ENCODE measurements at regions not wholly inside any gene's neighbourhood (a gene's known extent, or its start where the extent isn't known, plus 50 kb on each side); places are given as distances from the start of the nearest gene placed in this dataset.

DNA sequence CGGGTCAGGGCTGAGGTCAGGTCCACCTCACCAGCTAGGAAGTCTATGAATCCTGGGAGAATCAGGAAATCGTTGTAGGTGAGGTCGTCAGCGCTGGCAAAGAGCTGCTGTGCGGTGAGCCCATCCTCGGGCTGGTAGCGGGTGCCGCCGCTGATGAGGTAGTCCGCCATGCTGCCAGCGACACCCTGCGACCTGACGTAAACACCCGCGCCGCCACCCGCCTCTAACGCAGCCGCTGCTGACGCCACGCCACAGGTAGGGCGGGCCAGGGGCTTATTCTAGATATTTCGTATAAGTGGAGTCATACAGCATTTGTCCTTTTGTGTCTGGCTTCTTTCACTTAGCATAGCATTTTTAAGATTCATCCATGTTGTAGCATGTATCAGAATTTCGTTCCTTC, 220.2 kb upstream of the ATP6AP2 start:
- no peaks in the 10 kb centered on the region for H3K27me3 ChIP-seq (ENCODE audit: control insufficient read depth, insufficient read depth, low read length, poor library complexity, severe bottlenecking)

DNA sequence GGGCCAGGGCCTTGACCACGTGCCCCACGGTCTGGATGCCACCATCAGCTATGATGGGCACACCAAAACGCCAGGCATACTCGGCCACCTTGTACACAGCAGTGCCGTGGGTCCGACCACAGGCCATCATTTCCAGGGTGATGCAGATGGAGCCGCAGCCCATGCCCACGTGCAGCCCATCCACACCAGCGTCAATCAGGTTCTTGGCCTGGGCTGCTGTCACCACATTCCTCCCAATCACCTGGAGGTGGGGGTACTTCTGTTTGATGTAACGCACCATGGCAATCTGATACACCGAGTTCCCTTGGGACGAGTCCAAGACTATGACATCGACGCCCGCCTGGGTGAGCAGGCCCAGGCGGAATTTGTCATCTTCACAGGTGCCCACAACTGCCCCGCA, 221.2 kb upstream of the ATP6AP2 start:
- WGBS, 2 experiments (ENCODE audit: insufficient coverage in 1 of 2, insufficient read length in 1 of 2): 87 to 100% methylated on average over 6 to 15 of the region's 17 CpGs

More for the DNA sequence above, 220.2 kb upstream of the ATP6AP2 start:
- Mint-ChIP-seq H3K27ac (no peak overlapping the region), H3K9me3 (peaks cover 60% of the 10 kb centered on the region), H3K4me3 (no peak overlapping the region), H3K36me3 (ENCODE audit: low read depth) (no peaks in the 10 kb centered on the region), H3K4me1 (peaks cover 4% of the 10 kb centered on the region), H3K27me3 (ENCODE audit: insufficient read depth) (no peaks in the 10 kb centered on the region)
- TF ChIP-seq, protein P1, sequence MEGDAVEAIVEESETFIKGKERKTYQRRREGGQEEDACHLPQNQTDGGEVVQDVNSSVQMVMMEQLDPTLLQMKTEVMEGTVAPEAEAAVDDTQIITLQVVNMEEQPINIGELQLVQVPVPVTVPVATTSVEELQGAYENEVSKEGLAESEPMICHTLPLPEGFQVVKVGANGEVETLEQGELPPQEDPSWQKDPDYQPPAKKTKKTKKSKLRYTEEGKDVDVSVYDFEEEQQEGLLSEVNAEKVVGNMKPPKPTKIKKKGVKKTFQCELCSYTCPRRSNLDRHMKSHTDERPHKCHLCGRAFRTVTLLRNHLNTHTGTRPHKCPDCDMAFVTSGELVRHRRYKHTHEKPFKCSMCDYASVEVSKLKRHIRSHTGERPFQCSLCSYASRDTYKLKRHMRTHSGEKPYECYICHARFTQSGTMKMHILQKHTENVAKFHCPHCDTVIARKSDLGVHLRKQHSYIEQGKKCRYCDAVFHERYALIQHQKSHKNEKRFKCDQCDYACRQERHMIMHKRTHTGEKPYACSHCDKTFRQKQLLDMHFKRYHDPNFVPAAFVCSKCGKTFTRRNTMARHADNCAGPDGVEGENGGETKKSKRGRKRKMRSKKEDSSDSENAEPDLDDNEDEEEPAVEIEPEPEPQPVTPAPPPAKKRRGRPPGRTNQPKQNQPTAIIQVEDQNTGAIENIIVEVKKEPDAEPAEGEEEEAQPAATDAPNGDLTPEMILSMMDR (conservative IDR thresholded peaks at IDR 0.05): no peak
- Histone ChIP-seq H3K9ac (ENCODE audit: extremely low read depth, low read length, poor library complexity, severe bottlenecking) (no peak overlapping the region), H3K4me3 (ENCODE audit: low read length) (no peak overlapping the region), H3K36me3 (ENCODE audit: control insufficient read depth, insufficient read depth, low read length) (no peaks in the 10 kb centered on the region), H3K9me3 (ENCODE audit: control insufficient read depth, low read length) (no peaks in the 10 kb centered on the region), H3K27ac (ENCODE audit: low read depth, low read length) (no peak overlapping the region), H3K4me1 (ENCODE audit: control insufficient read depth, insufficient read depth, low read length) (no peaks in the 10 kb centered on the region)
- no peak for DNase-seq
- WGBS, 2 experiments (ENCODE audit: insufficient coverage in 1 of 2, insufficient read length in 1 of 2): 92 to 100% methylated on average over 1 to 24 of the region's 24 CpGs

GRCh38 chrX:40358994-40359393, 221.8 kb upstream of the ATP6AP2 start:
- no peaks in the 10 kb centered on the region for H3K4me1 ChIP-seq (ENCODE audit: control insufficient read depth, insufficient read depth, low read length)
- Mint-ChIP-seq H3K4me1 (peaks cover 4% of the 10 kb centered on the region), H3K4me3 (no peak overlapping the region), H3K27ac (no peak overlapping the region), H3K27me3 (ENCODE audit: insufficient read depth) (no peaks in the 10 kb centered on the region), H3K36me3 (ENCODE audit: low read depth) (no peaks in the 10 kb centered on the region), H3K9me3 (peaks cover 48% of the 10 kb centered on the region)
- TF ChIP-seq, protein P1 (conservative IDR thresholded peaks at IDR 0.05): no peak
- H3K27me3 ChIP-seq (ENCODE audit: control insufficient read depth, insufficient read depth, low read length, poor library complexity, severe bottlenecking): no peaks in the 10 kb centered on the region
- H3K9me3 ChIP-seq (ENCODE audit: control insufficient read depth, low read length): no peaks in the 10 kb centered on the region
- H3K9ac ChIP-seq (ENCODE audit: extremely low read depth, low read length, poor library complexity, severe bottlenecking): no peak overlapping the region
- no peak overlapping the region for H3K4me3 ChIP-seq (ENCODE audit: low read length)
- no peak overlapping the region for H3K27ac ChIP-seq (ENCODE audit: low read depth, low read length)
- 97 to 100% methylated on average over 1 to 12 of the region's 15 CpGs for WGBS, 2 experiments (ENCODE audit: insufficient coverage in 1 of 2, insufficient read length in 1 of 2)
- no peaks in the 10 kb centered on the region for H3K36me3 ChIP-seq (ENCODE audit: control insufficient read depth, insufficient read depth, low read length)
- no peak for DNase-seq

More for the DNA sequence above, 221.2 kb upstream of the ATP6AP2 start:
- no peak overlapping the region for H3K9ac ChIP-seq (ENCODE audit: extremely low read depth, low read length, poor library complexity, severe bottlenecking)
- no peak overlapping the region for H3K4me3 ChIP-seq (ENCODE audit: low read length)
- no peak for DNase-seq
- TF ChIP-seq, protein P1 (conservative IDR thresholded peaks at IDR 0.05): no peak
- peaks cover 51% of the 10 kb centered on the region for H3K9me3 Mint-ChIP-seq
- H3K27ac Mint-ChIP-seq: no peak overlapping the region
- no peaks in the 10 kb centered on the region for H3K4me1 ChIP-seq (ENCODE audit: control insufficient read depth, insufficient read depth, low read length)
- peaks cover 4% of the 10 kb centered on the region for H3K4me1 Mint-ChIP-seq
- no peaks in the 10 kb centered on the region for H3K36me3 ChIP-seq (ENCODE audit: control insufficient read depth, insufficient read depth, low read length)
- no peak overlapping the region for H3K4me3 Mint-ChIP-seq
- H3K27me3 ChIP-seq (ENCODE audit: control insufficient read depth, insufficient read depth, low read length, poor library complexity, severe bottlenecking): no peaks in the 10 kb centered on the region
- no peaks in the 10 kb centered on the region for H3K27me3 Mint-ChIP-seq (ENCODE audit: insufficient read depth)
- H3K36me3 Mint-ChIP-seq (ENCODE audit: low read depth): no peaks in the 10 kb centered on the region
- no peaks in the 10 kb centered on the region for H3K9me3 ChIP-seq (ENCODE audit: control insufficient read depth, low read length)
- no peak overlapping the region for H3K27ac ChIP-seq (ENCODE audit: low read depth, low read length)

All from endodermal cell (in vitro differentiated cells).